GM12878 (cell line): ENCODE measurements at regions not wholly inside any gene's neighbourhood (a gene's known extent, or its start where the extent isn't known, plus 50 kb on each side); places are given as distances from the start of the nearest gene placed in this dataset.

Experiments used
- ATAC-seq: fragments of 200-7000 bp; cut with Tn5 transposase; 3 replicates; pipeline ENCODE4 v1.9.1; 2020; ENCODE audit warnings: mild to moderate bottlenecking, moderate library complexity
- BruUV-seq: library from RNA; stranded (reverse); fragments of 400-500 nt; replicated peaks from 2 replicates; lab custom pipeline; 2021; lab: Mats Ljungman, UMichigan
- CTCF ChIA-PET: fragments of 300-600 bp; sonication (Branson Sonifier 250); formaldehyde crosslinking; extraction: SDS; loops from one replicate; lab custom pipeline; 2021; ENCODE audit warnings: inconsistent platforms; lab: Yijun Ruan, JAX
- POLR2A ChIA-PET: fragments of 350-600 bp; formaldehyde crosslinking; extraction: SDS; loops from one replicate; lab custom pipeline; 2021; ENCODE audit warnings: inconsistent platforms; lab: Charles Lee
- RAD21 ChIA-PET: fragments of 300-600 bp; sonication (Branson Sonifier 250); formaldehyde crosslinking; loops from one replicate; lab custom pipeline; 2023; ENCODE audit warnings: antibody characterized with exemption; ENCODE audit not compliant: unreplicated experiment; lab: Charles Lee
- SMC1A ChIA-PET: fragments of 300-600 bp; sonication (Branson Sonifier 250); formaldehyde crosslinking; loops from one replicate; lab custom pipeline; 2023; ENCODE audit not compliant: unreplicated experiment, uncharacterized antibody; lab: Charles Lee
- DNase-seq: peaks from one replicate; pipeline ENCODE4 v3.0.0-alpha.2; 2011; ENCODE audit warnings: low read depth, low spot score
- FAIRE-seq: peaks from 3 replicates; lab custom pipeline; 2011; peaks lifted over from hg19 to GRCh38; lab: Jason Lieb, UNC
- H2AFZ ChIP-seq: 2 replicates; pipeline ENCODE4 v1.6.0; 2011; ENCODE audit warnings: low read depth, low read length, control low read depth; ENCODE audit not compliant: control insufficient read depth
- H3K27ac ChIP-seq: 2 replicates; pipeline ENCODE4 v1.5.1; 2011; ENCODE audit warnings: control low read depth; ENCODE audit not compliant: control insufficient read depth, insufficient read depth
- H3K27me3 ChIP-seq, 2 experiments: replicated peaks in 1 of 2; 2 replicates each; pipeline versions ENCODE4 v1.6.0 to v1.6.1; 2011; ENCODE audit warnings: low read length in 1 of 2; ENCODE audit not compliant: control insufficient read depth in 2 of 2, insufficient read depth in 2 of 2
- H3K36me3 ChIP-seq, 2 experiments: 2 replicates each; pipeline ENCODE4 v1.5.1; 2011; ENCODE audit warnings: low read length in 1 of 2; ENCODE audit not compliant: control insufficient read depth in 2 of 2, insufficient read depth in 2 of 2
- H3K4me1 ChIP-seq: 2 replicates; pipeline ENCODE4 v1.6.1; 2011; ENCODE audit warnings: mild to moderate bottlenecking, low read length, moderate library complexity, mixed read lengths; ENCODE audit not compliant: control insufficient read depth, insufficient read depth
- H3K4me2 ChIP-seq: 2 replicates; pipeline ENCODE4 v1.6.0; 2011; ENCODE audit warnings: control low read depth; ENCODE audit not compliant: control insufficient read depth, insufficient read depth
- H3K4me3 ChIP-seq: fragments of 200-600 bp; sonication (generic); 2 replicates; pipeline ENCODE4 v1.5.1; 2016
- H3K79me2 ChIP-seq: 2 replicates; pipeline ENCODE4 v1.6.0; 2011; ENCODE audit warnings: low read length; ENCODE audit not compliant: control insufficient read depth, insufficient read depth
- H3K9ac ChIP-seq: 2 replicates; pipeline ENCODE4 v1.8.0; 2011; ENCODE audit warnings: low read length, control low read depth, mixed read lengths; ENCODE audit not compliant: control insufficient read depth, insufficient read depth
- H3K9me3 ChIP-seq: replicated peaks from 3 replicates; pipeline ENCODE4 v1.5.1; 2011; ENCODE audit warnings: mild to moderate bottlenecking, low read length; ENCODE audit not compliant: control insufficient read depth, insufficient read depth
- H4K20me1 ChIP-seq: 2 replicates; pipeline ENCODE4 v1.6.0; 2011; ENCODE audit not compliant: control insufficient read depth, insufficient read depth
- ATF3 ChIP-seq: IDR thresholded peaks from 2 replicates; pipeline ENCODE4 v1.6.1; 2011; ENCODE audit warnings: low read depth, mild to moderate bottlenecking, low read length, moderate library complexity, borderline replicate concordance; ENCODE audit errors: extremely low read depth
- BRCA1 ChIP-seq: IDR thresholded peaks from 2 replicates; pipeline ENCODE4 v1.6.1; 2011; ENCODE audit warnings: low read depth, low read length, improper control_type of control experiment
- CBX5 ChIP-seq: sonication (generic); IDR thresholded peaks from 2 replicates; pipeline ENCODE4 v1.6.1; 2016; ENCODE audit warnings: low read depth, moderate library complexity, mild to moderate bottlenecking, inconsistent platforms
- CREB1 ChIP-seq: IDR thresholded peaks from 2 replicates; pipeline ENCODE4 v1.6.1; 2012; ENCODE audit warnings: low read depth, mild to moderate bottlenecking, inconsistent platforms
- FOXK2 ChIP-seq: fragments of 450-650 bp; IDR thresholded peaks from 2 replicates; pipeline ENCODE4 v1.6.1; 2017; ENCODE audit warnings: mild to moderate bottlenecking, moderate library complexity
- HDGF ChIP-seq: fragments of 450-650 bp; IDR thresholded peaks from 2 replicates; pipeline ENCODE4 v1.6.1; 2016; ENCODE audit warnings: antibody characterized with exemption
- KDM1A ChIP-seq: fragments of 200-600 bp; sonication (generic); IDR thresholded peaks from 2 replicates; pipeline ENCODE4 v1.6.1; 2016; ENCODE audit warnings: borderline replicate concordance
- NKRF ChIP-seq: fragments of 450-650 bp; conservative IDR thresholded peaks from 2 replicates; pipeline ENCODE4 v1.6.1; 2017; ENCODE audit warnings: mild to moderate bottlenecking, moderate library complexity
- WRNIP1 ChIP-seq: IDR thresholded peaks from 2 replicates; pipeline ENCODE4 v1.6.1; 2011; ENCODE audit warnings: low read depth, low read length, improper control_type of control experiment, borderline replicate concordance
- YY1 ChIP-seq: IDR thresholded peaks from 2 replicates; pipeline ENCODE4 v1.6.1; 2011; ENCODE audit warnings: low read depth, mild to moderate bottlenecking, low read length
- ZNF384 ChIP-seq: IDR thresholded peaks from 2 replicates; pipeline ENCODE4 v1.6.1; 2012; ENCODE audit warnings: low read depth, mild to moderate bottlenecking, low read length, improper control_type of control experiment, borderline replicate concordance
- ZNF622 ChIP-seq: fragments of 450-650 bp; IDR thresholded peaks from 2 replicates; pipeline ENCODE4 v1.6.1; 2017; ENCODE audit warnings: mild to moderate bottlenecking, inconsistent platforms
- WGBS: methylation state at CpG from one replicate; pipeline ENCODE4 v1.1.6; 2016; ENCODE audit warnings: low lambda C conversion rate; ENCODE audit not compliant: insufficient replicate concordance, insufficient coverage; ENCODE audit errors: missing lambda C conversion rate; 5-methylcytosine and 5-hydroxymethylcytosine counted together
- in situ Hi-C: fragments of 300-500 bp; cut with MboI; formaldehyde crosslinking; loops from 9 replicates; pipeline ENCODE4 v1.14.3; 2018; ENCODE audit warnings: mixed read lengths
- intact Hi-C: fragments of 100-400 bp; cut with micrococcal nuclease; formaldehyde crosslinking; loops from one replicate; pipeline ENCODE4 v1.14.2; 2022; ENCODE audit not compliant: unreplicated experiment

- no peak overlapping the region for H2AFZ ChIP-seq
- H3K79me2 ChIP-seq: no peaks in the 10 kb centered on the region
- no peak overlapping the region for H3K4me2 ChIP-seq
- no peak for TF ChIP-seq YY1
- TF ChIP-seq FOXK2: no peak
- TF ChIP-seq CREB1: no peak
- TF ChIP-seq, all 136 proteins: peak for 0
- H3K4me3 ChIP-seq: no peak overlapping the region
- H3K27ac ChIP-seq: no peak overlapping the region
- POLR2A ChIA-PET: no interaction called here
- DNase-seq (no peak), ATAC-seq (no peak), FAIRE-seq (no peak)
- no TSS peak for BruUV-seq
- H3K9me3 ChIP-seq: no peaks in the 10 kb centered on the region
- WGBS: 45% methylated on average over 6 of the region's 6 CpGs
- SMC1A ChIA-PET: interaction anchor here (0.6 to 1.0 kb wide), 2 partner anchors 21 to 1030 kb away, joined by 3 to 4 read pairs; no protein-coding TSS in a partner anchor
- peaks cover 0 to 6% of the 10 kb centered on the region in 2 experiments; a peak in 1 of 4 replicates for H3K27me3 ChIP-seq
- RAD21 ChIA-PET: no interaction called here
- H4K20me1 ChIP-seq: no peaks in the 10 kb centered on the region
- H3K36me3 ChIP-seq: no peaks in the 10 kb centered on the region
- no peak overlapping the region for H3K9ac ChIP-seq
- intact Hi-C loops: no loop called here
- H3K4me1 ChIP-seq: no peaks in the 10 kb centered on the region
- in situ Hi-C loops: no loop called here
- CTCF ChIA-PET: no interaction called here
Measured at GRCh38 chr2:21261591-21261990, 137.8 kb downstream of the TDRD15 start.

DNA sequence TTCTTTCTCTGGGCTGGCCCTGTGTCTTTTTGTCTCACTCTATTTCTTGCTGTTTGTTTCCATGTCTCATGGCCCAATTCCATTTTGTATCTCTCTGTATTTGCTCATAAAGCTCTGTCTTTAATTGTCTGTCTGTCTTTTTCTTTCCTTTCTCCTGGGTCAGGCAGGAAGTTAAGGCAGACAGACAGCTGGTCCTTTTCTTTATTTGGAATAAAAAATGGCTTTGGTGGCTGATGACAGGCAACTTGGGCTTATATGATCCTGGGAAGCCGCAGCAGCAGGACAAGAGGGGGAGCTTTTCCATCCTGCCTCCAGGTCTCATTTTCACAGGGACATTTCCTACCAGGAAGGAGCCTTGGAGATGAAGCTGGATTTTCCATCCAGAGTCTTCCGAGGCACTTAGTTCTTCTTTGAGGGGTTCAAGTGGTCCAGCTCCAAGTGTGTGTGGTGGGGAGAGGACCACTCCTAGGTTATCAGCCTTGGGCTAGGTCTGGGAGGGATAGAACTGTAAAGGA lies 138.7 kb downstream of the TDRD15 start:
- Histone ChIP-seq H3K4me2 (no peak overlapping the region), H2AFZ (no peak overlapping the region), H3K36me3 (no peaks in the 10 kb centered on the region), H3K79me2 (no peaks in the 10 kb centered on the region), H3K27me3 (peaks cover 0 to 6% of the 10 kb centered on the region in 2 experiments; a peak in 1 of 4 replicates), H3K27ac (no peak overlapping the region), H3K4me1 (no peaks in the 10 kb centered on the region), H3K9ac (no peak overlapping the region), H4K20me1 (no peaks in the 10 kb centered on the region), H3K9me3 (no peaks in the 10 kb centered on the region), H3K4me3 (no peak overlapping the region)
- in situ Hi-C loops: no loop called here
- ChIA-PET POLR2A (no interaction called here), RAD21 (no interaction called here), SMC1A (interaction anchor here (1.0 kb wide), 1 partner anchor 20 kb away, joined by 4 read pairs; no protein-coding TSS in a partner anchor), CTCF (no interaction called here)
- no TSS peak for BruUV-seq
- 25% methylated on average over 2 of the region's 2 CpGs for WGBS
- no peak for DNase-seq
- FAIRE-seq: no peak
- no peak for ATAC-seq
- intact Hi-C loops: no loop called here
- TF ChIP-seq ATF3 (no peak), HDGF (no peak), CBX5 (no peak), ZNF384 (no peak), BRCA1 (no peak), KDM1A (no peak), ZNF622 (no peak), NKRF (no peak), WRNIP1 (no peak)
